WTC11 (cell line): ENCODE measurements at regions not wholly inside any gene's neighbourhood (a gene's known extent, or its start where the extent isn't known, plus 50 kb on each side); places are given as distances from the start of the nearest gene placed in this dataset.

ENCODE experiments used
- ATAC-seq: fragments of 200-7000 bp; cut with Tn5 transposase; 2 replicates; pipeline ENCODE4 v1.10.0; 2021; ENCODE audit warnings: mild to moderate bottlenecking, moderate library complexity
- CTCF ChIA-PET: fragments of 300-600 bp; sonication (Branson Sonifier 250); formaldehyde crosslinking; loops from one replicate; lab custom pipeline; 2021; ENCODE audit warnings: antibody characterized with exemption; lab: Charles Lee
- POLR2A ChIA-PET: fragments of 350-600 bp; sonication (Branson Sonifier 250); formaldehyde crosslinking; loops from one replicate; lab custom pipeline; 2021; ENCODE audit warnings: antibody characterized with exemption; lab: Charles Lee
- DNase-seq: peaks from one replicate; pipeline ENCODE4 v3.0.0; 2021; ENCODE audit warnings: low spot score
- H3K27ac Mint-ChIP-seq: 2 replicates; pipeline ENCODE4 v1.8.0; 2021; ENCODE audit warnings: mixed read lengths
- H3K27me3 Mint-ChIP-seq: 2 replicates; pipeline ENCODE4 v1.8.0; 2021; ENCODE audit warnings: low read depth, mild to moderate bottlenecking, moderate library complexity, mixed read lengths
- H3K36me3 Mint-ChIP-seq: 2 replicates; pipeline ENCODE4 v1.8.0; 2021; ENCODE audit warnings: mixed read lengths
- H3K4me1 Mint-ChIP-seq: 2 replicates; pipeline ENCODE4 v1.8.0; 2022; ENCODE audit warnings: mixed read lengths
- H3K4me3 Mint-ChIP-seq: 2 replicates; pipeline ENCODE4 v1.8.0; 2021; ENCODE audit warnings: mild to moderate bottlenecking, moderate library complexity, mixed read lengths
- H3K9me3 Mint-ChIP-seq: 2 replicates; pipeline ENCODE4 v1.8.0; 2021; ENCODE audit warnings: mixed read lengths
- CBFB ChIP-seq: sonication (generic); formaldehyde crosslinking; IDR thresholded peaks from 2 replicates; pipeline ENCODE4 v1.8.1; 2022; ENCODE audit warnings: mild to moderate bottlenecking, low read depth, missing genetic modification reagents
- FOXK1 ChIP-seq: sonication (generic); formaldehyde crosslinking; IDR thresholded peaks from 2 replicates; pipeline ENCODE4 v1.8.0; 2022; ENCODE audit warnings: mild to moderate bottlenecking, moderate library complexity, missing genetic modification reagents
- GRHL2 ChIP-seq: fragments of 250-450 bp; sonication (Bioruptor Pico); IDR thresholded peaks from 2 replicates; pipeline ENCODE4 v1.8.0; 2022; ENCODE audit warnings: mild to moderate bottlenecking, moderate library complexity; ENCODE audit not compliant: insufficient replicate concordance, severe bottlenecking
- JAZF1 ChIP-seq: fragments of 250-450 bp; sonication (Bioruptor Pico); IDR thresholded peaks from 2 replicates; pipeline ENCODE4 v1.9.0; 2021; ENCODE audit warnings: moderate library complexity, mild to moderate bottlenecking, inconsistent platforms
- ZNF121 ChIP-seq: sonication (generic); formaldehyde crosslinking; IDR thresholded peaks from 2 replicates; pipeline ENCODE4 v1.8.0; 2023; ENCODE audit warnings: missing genetic modification reagents
- ZNF416 ChIP-seq: fragments of 250-450 bp; sonication (Bioruptor Pico); IDR thresholded peaks from 2 replicates; pipeline ENCODE4 v1.9.0; 2021; ENCODE audit warnings: mild to moderate bottlenecking, inconsistent platforms
- TF ChIP-seq, protein P1 (sequence below): sonication (generic); formaldehyde crosslinking; IDR thresholded peaks from 2 replicates; pipeline ENCODE4 v1.8.0; 2023; ENCODE audit warnings: missing genetic modification reagents, mild to moderate bottlenecking, borderline replicate concordance
- TF ChIP-seq, protein P2 (sequence below): sonication (generic); formaldehyde crosslinking; IDR thresholded peaks from 2 replicates; pipeline ENCODE4 v1.8.1; 2022; ENCODE audit warnings: missing genetic modification reagents, borderline replicate concordance
- TF ChIP-seq, protein P3 (sequence below): sonication (generic); formaldehyde crosslinking; IDR thresholded peaks from 2 replicates; pipeline ENCODE4 v1.8.0; 2022; ENCODE audit warnings: mild to moderate bottlenecking, missing genetic modification reagents
- TF ChIP-seq, protein P4 (sequence below): sonication (generic); formaldehyde crosslinking; IDR thresholded peaks from 2 replicates; pipeline ENCODE4 v1.8.1; 2022; ENCODE audit warnings: mild to moderate bottlenecking, missing genetic modification reagents, moderate library complexity, borderline replicate concordance
- TF ChIP-seq, protein P5 (sequence below): sonication (generic); formaldehyde crosslinking; IDR thresholded peaks from 2 replicates; pipeline ENCODE4 v1.8.1; 2023; ENCODE audit warnings: mild to moderate bottlenecking, missing genetic modification reagents, moderate library complexity
- TF ChIP-seq, protein P6 (sequence below): sonication (generic); formaldehyde crosslinking; conservative IDR thresholded peaks from 2 replicates; pipeline ENCODE4 v1.8.1; 2023; ENCODE audit warnings: mild to moderate bottlenecking, low read depth, missing genetic modification reagents, moderate library complexity
- TF ChIP-seq, protein P7 (sequence below): sonication (generic); formaldehyde crosslinking; IDR thresholded peaks from 2 replicates; pipeline ENCODE4 v1.8.0; 2023; ENCODE audit warnings: mild to moderate bottlenecking, missing genetic modification reagents
- TF ChIP-seq, protein P8 (sequence below): fragments of 200-600 bp; IDR thresholded peaks from 2 replicates; pipeline ENCODE4 v1.8.0; 2022; ENCODE audit warnings: antibody characterized with exemption
- TF ChIP-seq, protein P9 (sequence below): sonication (generic); formaldehyde crosslinking; IDR thresholded peaks from 2 replicates; pipeline ENCODE4 v1.8.1; 2023; ENCODE audit warnings: mild to moderate bottlenecking, missing genetic modification reagents, moderate library complexity
- TF ChIP-seq, protein P10 (sequence below): fragments of 250-450 bp; sonication (Bioruptor Pico); IDR thresholded peaks from 2 replicates; pipeline ENCODE4 v1.9.0; 2021; ENCODE audit warnings: mild to moderate bottlenecking

DNA sequence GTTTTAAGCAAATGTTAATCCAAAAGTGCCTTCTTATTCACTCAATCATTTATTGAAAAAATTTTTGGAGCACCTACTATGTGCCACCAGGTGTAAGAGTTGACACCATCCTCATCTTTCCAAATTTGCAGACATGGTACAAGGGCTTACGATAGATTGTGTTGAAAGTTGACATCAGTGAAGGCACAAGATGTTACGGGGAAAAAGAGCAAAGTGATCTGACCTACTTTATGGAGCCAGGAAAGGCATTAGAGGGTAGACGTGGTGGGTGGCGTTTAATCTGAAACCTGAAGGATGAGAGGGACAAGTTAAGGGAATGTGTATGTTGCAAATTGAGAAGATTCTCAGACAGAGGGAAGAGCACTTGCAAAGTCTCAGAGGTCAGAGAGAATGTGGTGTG is 167.8 kb upstream of the HAND2 start:
- Mint-ChIP-seq H3K4me1 (peaks cover 32% of the 10 kb centered on the region), H3K4me3 (no peak overlapping the region), H3K36me3 (no peaks in the 10 kb centered on the region), H3K27ac (no peak overlapping the region), H3K27me3 (no peaks in the 10 kb centered on the region), H3K9me3 (no peaks in the 10 kb centered on the region)
- DNase-seq: no peak
- ATAC-seq: no peak
- ChIA-PET CTCF (no interaction called here), POLR2A (no interaction called here)
- TF ChIP-seq, protein P1, sequence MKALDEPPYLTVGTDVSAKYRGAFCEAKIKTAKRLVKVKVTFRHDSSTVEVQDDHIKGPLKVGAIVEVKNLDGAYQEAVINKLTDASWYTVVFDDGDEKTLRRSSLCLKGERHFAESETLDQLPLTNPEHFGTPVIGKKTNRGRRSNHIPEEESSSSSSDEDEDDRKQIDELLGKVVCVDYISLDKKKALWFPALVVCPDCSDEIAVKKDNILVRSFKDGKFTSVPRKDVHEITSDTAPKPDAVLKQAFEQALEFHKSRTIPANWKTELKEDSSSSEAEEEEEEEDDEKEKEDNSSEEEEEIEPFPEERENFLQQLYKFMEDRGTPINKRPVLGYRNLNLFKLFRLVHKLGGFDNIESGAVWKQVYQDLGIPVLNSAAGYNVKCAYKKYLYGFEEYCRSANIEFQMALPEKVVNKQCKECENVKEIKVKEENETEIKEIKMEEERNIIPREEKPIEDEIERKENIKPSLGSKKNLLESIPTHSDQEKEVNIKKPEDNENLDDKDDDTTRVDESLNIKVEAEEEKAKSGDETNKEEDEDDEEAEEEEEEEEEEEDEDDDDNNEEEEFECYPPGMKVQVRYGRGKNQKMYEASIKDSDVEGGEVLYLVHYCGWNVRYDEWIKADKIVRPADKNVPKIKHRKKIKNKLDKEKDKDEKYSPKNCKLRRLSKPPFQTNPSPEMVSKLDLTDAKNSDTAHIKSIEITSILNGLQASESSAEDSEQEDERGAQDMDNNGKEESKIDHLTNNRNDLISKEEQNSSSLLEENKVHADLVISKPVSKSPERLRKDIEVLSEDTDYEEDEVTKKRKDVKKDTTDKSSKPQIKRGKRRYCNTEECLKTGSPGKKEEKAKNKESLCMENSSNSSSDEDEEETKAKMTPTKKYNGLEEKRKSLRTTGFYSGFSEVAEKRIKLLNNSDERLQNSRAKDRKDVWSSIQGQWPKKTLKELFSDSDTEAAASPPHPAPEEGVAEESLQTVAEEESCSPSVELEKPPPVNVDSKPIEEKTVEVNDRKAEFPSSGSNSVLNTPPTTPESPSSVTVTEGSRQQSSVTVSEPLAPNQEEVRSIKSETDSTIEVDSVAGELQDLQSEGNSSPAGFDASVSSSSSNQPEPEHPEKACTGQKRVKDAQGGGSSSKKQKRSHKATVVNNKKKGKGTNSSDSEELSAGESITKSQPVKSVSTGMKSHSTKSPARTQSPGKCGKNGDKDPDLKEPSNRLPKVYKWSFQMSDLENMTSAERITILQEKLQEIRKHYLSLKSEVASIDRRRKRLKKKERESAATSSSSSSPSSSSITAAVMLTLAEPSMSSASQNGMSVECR (CRISPR knock-in tag): no peak
- TF ChIP-seq FOXK1: no peak
- TF ChIP-seq, protein P2, sequence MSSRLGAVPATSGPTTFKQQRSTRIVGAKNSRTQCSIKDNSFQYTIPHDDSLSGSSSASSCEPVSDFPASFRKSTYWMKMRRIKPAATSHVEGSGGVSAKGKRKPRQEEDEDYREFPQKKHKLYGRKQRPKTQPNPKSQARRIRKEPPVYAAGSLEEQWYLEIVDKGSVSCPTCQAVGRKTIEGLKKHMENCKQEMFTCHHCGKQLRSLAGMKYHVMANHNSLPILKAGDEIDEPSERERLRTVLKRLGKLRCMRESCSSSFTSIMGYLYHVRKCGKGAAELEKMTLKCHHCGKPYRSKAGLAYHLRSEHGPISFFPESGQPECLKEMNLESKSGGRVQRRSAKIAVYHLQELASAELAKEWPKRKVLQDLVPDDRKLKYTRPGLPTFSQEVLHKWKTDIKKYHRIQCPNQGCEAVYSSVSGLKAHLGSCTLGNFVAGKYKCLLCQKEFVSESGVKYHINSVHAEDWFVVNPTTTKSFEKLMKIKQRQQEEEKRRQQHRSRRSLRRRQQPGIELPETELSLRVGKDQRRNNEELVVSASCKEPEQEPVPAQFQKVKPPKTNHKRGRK (CRISPR knock-in tag): no peak
- TF ChIP-seq, protein P3, sequence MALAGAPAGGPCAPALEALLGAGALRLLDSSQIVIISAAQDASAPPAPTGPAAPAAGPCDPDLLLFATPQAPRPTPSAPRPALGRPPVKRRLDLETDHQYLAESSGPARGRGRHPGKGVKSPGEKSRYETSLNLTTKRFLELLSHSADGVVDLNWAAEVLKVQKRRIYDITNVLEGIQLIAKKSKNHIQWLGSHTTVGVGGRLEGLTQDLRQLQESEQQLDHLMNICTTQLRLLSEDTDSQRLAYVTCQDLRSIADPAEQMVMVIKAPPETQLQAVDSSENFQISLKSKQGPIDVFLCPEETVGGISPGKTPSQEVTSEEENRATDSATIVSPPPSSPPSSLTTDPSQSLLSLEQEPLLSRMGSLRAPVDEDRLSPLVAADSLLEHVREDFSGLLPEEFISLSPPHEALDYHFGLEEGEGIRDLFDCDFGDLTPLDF (CRISPR knock-in tag): no peak
- TF ChIP-seq JAZF1: no peak
- TF ChIP-seq, protein P4, sequence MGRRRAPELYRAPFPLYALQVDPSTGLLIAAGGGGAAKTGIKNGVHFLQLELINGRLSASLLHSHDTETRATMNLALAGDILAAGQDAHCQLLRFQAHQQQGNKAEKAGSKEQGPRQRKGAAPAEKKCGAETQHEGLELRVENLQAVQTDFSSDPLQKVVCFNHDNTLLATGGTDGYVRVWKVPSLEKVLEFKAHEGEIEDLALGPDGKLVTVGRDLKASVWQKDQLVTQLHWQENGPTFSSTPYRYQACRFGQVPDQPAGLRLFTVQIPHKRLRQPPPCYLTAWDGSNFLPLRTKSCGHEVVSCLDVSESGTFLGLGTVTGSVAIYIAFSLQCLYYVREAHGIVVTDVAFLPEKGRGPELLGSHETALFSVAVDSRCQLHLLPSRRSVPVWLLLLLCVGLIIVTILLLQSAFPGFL (CRISPR knock-in tag): no peak
- no peak for TF ChIP-seq ZNF416 (CRISPR knock-in tag)
- TF ChIP-seq, protein P5, sequence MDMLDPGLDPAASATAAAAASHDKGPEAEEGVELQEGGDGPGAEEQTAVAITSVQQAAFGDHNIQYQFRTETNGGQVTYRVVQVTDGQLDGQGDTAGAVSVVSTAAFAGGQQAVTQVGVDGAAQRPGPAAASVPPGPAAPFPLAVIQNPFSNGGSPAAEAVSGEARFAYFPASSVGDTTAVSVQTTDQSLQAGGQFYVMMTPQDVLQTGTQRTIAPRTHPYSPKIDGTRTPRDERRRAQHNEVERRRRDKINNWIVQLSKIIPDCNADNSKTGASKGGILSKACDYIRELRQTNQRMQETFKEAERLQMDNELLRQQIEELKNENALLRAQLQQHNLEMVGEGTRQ: no peak
- TF ChIP-seq, protein P6, sequence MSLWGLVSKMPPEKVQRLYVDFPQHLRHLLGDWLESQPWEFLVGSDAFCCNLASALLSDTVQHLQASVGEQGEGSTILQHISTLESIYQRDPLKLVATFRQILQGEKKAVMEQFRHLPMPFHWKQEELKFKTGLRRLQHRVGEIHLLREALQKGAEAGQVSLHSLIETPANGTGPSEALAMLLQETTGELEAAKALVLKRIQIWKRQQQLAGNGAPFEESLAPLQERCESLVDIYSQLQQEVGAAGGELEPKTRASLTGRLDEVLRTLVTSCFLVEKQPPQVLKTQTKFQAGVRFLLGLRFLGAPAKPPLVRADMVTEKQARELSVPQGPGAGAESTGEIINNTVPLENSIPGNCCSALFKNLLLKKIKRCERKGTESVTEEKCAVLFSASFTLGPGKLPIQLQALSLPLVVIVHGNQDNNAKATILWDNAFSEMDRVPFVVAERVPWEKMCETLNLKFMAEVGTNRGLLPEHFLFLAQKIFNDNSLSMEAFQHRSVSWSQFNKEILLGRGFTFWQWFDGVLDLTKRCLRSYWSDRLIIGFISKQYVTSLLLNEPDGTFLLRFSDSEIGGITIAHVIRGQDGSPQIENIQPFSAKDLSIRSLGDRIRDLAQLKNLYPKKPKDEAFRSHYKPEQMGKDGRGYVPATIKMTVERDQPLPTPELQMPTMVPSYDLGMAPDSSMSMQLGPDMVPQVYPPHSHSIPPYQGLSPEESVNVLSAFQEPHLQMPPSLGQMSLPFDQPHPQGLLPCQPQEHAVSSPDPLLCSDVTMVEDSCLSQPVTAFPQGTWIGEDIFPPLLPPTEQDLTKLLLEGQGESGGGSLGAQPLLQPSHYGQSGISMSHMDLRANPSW (CRISPR knock-in tag): no peak
- TF ChIP-seq, protein P7, sequence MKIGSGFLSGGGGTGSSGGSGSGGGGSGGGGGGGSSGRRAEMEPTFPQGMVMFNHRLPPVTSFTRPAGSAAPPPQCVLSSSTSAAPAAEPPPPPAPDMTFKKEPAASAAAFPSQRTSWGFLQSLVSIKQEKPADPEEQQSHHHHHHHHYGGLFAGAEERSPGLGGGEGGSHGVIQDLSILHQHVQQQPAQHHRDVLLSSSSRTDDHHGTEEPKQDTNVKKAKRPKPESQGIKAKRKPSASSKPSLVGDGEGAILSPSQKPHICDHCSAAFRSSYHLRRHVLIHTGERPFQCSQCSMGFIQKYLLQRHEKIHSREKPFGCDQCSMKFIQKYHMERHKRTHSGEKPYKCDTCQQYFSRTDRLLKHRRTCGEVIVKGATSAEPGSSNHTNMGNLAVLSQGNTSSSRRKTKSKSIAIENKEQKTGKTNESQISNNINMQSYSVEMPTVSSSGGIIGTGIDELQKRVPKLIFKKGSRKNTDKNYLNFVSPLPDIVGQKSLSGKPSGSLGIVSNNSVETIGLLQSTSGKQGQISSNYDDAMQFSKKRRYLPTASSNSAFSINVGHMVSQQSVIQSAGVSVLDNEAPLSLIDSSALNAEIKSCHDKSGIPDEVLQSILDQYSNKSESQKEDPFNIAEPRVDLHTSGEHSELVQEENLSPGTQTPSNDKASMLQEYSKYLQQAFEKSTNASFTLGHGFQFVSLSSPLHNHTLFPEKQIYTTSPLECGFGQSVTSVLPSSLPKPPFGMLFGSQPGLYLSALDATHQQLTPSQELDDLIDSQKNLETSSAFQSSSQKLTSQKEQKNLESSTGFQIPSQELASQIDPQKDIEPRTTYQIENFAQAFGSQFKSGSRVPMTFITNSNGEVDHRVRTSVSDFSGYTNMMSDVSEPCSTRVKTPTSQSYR (CRISPR knock-in tag): no peak
- TF ChIP-seq, protein P8, sequence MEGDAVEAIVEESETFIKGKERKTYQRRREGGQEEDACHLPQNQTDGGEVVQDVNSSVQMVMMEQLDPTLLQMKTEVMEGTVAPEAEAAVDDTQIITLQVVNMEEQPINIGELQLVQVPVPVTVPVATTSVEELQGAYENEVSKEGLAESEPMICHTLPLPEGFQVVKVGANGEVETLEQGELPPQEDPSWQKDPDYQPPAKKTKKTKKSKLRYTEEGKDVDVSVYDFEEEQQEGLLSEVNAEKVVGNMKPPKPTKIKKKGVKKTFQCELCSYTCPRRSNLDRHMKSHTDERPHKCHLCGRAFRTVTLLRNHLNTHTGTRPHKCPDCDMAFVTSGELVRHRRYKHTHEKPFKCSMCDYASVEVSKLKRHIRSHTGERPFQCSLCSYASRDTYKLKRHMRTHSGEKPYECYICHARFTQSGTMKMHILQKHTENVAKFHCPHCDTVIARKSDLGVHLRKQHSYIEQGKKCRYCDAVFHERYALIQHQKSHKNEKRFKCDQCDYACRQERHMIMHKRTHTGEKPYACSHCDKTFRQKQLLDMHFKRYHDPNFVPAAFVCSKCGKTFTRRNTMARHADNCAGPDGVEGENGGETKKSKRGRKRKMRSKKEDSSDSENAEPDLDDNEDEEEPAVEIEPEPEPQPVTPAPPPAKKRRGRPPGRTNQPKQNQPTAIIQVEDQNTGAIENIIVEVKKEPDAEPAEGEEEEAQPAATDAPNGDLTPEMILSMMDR: no peak
- no peak for TF ChIP-seq GRHL2
- TF ChIP-seq, protein P9, sequence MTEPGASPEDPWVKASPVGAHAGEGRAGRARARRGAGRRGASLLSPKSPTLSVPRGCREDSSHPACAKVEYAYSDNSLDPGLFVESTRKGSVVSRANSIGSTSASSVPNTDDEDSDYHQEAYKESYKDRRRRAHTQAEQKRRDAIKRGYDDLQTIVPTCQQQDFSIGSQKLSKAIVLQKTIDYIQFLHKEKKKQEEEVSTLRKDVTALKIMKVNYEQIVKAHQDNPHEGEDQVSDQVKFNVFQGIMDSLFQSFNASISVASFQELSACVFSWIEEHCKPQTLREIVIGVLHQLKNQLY (CRISPR knock-in tag): no peak
- TF ChIP-seq CBFB (CRISPR knock-in tag): no peak
- TF ChIP-seq ZNF121 (CRISPR knock-in tag): no peak
- TF ChIP-seq, protein P10, sequence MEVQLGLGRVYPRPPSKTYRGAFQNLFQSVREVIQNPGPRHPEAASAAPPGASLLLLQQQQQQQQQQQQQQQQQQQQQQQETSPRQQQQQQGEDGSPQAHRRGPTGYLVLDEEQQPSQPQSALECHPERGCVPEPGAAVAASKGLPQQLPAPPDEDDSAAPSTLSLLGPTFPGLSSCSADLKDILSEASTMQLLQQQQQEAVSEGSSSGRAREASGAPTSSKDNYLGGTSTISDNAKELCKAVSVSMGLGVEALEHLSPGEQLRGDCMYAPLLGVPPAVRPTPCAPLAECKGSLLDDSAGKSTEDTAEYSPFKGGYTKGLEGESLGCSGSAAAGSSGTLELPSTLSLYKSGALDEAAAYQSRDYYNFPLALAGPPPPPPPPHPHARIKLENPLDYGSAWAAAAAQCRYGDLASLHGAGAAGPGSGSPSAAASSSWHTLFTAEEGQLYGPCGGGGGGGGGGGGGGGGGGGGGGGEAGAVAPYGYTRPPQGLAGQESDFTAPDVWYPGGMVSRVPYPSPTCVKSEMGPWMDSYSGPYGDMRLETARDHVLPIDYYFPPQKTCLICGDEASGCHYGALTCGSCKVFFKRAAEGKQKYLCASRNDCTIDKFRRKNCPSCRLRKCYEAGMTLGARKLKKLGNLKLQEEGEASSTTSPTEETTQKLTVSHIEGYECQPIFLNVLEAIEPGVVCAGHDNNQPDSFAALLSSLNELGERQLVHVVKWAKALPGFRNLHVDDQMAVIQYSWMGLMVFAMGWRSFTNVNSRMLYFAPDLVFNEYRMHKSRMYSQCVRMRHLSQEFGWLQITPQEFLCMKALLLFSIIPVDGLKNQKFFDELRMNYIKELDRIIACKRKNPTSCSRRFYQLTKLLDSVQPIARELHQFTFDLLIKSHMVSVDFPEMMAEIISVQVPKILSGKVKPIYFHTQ: no peak
